GM13977 (cell line): ENCODE measurements at regions not wholly inside any gene's neighbourhood (a gene's known extent, or its start where the extent isn't known, plus 50 kb on each side); places are given as distances from the start of the nearest gene placed in this dataset.

Source experiments
- DNase-seq: peaks from one replicate; pipeline ENCODE4 v3.0.0; 2012; ENCODE audit warnings: low spot score
- in situ Hi-C: fragments of 300-500 bp; cut with MboI; formaldehyde crosslinking; loops from one replicate; pipeline ENCODE4 v1.12.0; 2022; ENCODE audit warnings: low sequenced_read_pairs, low pct_unique_long_range_greater_than_20kb, mixed read lengths, inconsistent platforms; ENCODE audit not compliant: unreplicated experiment
- TF ChIP-seq, protein P1 (sequence below): IDR thresholded peaks from 2 replicates; pipeline ENCODE4 v1.5.1; 2012; ENCODE audit warnings: mild to moderate bottlenecking, control low read depth; ENCODE audit not compliant: insufficient read depth; ENCODE audit errors: extremely low read depth, missing control alignments

DNA sequence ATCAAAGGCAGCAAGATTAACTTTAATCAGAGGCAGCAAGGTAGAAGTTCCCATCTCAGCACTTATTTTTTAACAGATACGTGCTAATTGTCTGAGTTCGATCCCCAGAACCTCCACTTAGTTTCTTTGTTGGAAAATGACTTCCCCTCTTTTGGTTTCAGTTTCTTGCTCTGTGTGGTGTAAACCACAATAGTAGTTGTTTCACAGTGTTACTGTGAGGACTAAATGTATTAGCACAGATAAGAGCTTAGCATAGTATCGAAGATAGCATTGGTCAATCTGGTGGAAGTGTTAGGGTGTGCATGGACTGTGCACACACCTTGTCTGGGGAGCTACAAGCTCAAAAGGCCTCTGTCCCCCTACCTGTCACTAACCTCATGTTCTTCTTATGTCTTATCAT, 988.3 kb upstream of the GYPC start:
- in situ Hi-C loops, result no loop called here
- TF ChIP-seq, protein P1, sequence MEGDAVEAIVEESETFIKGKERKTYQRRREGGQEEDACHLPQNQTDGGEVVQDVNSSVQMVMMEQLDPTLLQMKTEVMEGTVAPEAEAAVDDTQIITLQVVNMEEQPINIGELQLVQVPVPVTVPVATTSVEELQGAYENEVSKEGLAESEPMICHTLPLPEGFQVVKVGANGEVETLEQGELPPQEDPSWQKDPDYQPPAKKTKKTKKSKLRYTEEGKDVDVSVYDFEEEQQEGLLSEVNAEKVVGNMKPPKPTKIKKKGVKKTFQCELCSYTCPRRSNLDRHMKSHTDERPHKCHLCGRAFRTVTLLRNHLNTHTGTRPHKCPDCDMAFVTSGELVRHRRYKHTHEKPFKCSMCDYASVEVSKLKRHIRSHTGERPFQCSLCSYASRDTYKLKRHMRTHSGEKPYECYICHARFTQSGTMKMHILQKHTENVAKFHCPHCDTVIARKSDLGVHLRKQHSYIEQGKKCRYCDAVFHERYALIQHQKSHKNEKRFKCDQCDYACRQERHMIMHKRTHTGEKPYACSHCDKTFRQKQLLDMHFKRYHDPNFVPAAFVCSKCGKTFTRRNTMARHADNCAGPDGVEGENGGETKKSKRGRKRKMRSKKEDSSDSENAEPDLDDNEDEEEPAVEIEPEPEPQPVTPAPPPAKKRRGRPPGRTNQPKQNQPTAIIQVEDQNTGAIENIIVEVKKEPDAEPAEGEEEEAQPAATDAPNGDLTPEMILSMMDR, result no peak
- peak; percentile 12 for DNase-seq

- in situ Hi-C loops, result no loop called here
- DNase-seq, result no peak
- TF ChIP-seq, protein P1, result no peak
Measured at GRCh38 chr2:125679903-125680302, 976.1 kb upstream of the GYPC start.

DNA sequence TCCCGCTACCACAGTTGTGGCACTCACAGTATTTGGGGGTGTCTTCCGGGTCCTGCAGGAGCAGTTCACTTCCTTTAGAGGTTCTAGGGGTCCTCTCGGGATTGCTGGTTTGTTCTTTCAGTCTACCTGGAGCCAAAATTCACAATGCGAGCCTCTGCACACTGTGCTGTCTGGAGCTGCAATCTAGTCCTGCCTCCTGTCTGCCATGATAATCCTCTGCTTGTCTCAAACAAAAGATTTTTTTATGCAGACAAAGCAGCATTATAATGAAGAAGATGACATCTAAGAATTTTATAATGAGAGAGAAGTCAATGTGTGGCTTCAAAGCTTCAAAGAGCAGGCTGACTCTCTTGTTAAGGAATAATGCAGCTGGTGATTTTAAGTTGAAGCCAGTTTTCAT, 975.1 kb upstream of the GYPC start:
- DNase-seq, result no peak
- in situ Hi-C loops, result no loop called here
- TF ChIP-seq, protein P1, result no peak

- TF ChIP-seq, protein P1, result no peak
- no peak for DNase-seq
- in situ Hi-C loops, result no loop called here
Measured at GRCh38 chr2:125681576-125681975, 974.4 kb upstream of the GYPC start.

DNA sequence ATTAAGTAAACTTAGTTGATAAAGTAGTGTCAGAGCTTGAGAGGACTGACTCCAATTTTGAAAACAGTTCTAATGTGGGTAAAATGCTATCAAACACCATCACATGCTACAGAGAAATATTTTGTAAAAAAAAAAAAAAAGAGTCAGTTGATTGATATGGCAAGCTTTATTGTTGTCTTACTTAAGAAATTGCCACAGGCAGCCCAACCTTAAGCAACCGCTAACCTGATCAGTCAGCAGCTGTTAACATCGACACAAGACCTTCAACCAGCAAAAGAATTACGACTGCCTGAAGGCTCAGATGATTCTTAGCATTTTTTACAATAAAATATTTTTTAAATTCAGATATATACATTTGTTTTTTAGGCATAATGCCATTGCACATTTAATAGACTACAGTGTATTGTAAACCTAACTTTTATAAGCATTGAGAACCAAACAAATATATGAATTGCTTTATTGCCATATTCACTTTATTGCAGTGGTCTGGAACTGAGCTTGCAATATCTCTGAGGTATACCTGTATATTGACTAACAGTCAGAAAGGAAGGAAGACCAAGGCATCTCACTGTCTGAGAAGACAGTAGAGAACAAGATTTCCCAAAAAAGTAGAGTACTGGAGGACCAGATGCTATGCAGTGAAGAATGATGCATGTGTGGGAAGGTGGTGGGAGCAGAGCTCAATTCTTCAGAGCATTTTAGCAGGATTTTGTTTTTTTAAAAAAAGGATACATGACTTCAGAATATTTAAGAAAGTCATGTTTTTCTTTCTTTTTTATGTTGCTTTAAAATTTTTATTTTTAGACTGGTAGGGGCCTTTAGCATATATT, 973.8 kb upstream of the GYPC start:
- no peak for DNase-seq
- TF ChIP-seq, protein P1, result no peak
- in situ Hi-C loops, result no loop called here

- no peak for DNase-seq
- in situ Hi-C loops, result no loop called here
- TF ChIP-seq, protein P1, result no peak
Measured at GRCh38 chr2:125684256-125684655, 971.7 kb upstream of the GYPC start.

- in situ Hi-C loops, result no loop called here
- no peak for DNase-seq
- TF ChIP-seq, protein P1, result no peak
Measured at GRCh38 chr2:125684932-125685331, 971.0 kb upstream of the GYPC start.
